DOHH2 (cell line): ENCODE measurements at regions not wholly inside any gene's neighbourhood (a gene's known extent, or its start where the extent isn't known, plus 50 kb on each side); places are given as distances from the start of the nearest gene placed in this dataset.

Experiments
- H3F3A ChIP-seq: fragments of 200-600 bp; sonication (generic), shearing (Covaris generic); 2 replicates; pipeline ENCODE4 v1.6.0; 2016; ENCODE audit warnings: antibody characterized with exemption, mild to moderate bottlenecking; ENCODE audit not compliant: control insufficient read depth, insufficient read depth
- H3K27ac ChIP-seq: fragments of 200-600 bp; sonication (generic); 2 replicates; pipeline ENCODE4 v1.5.1; 2014; ENCODE audit warnings: low read depth, mild to moderate bottlenecking, low read length, moderate library complexity
- H3K27me3 ChIP-seq: fragments of 200-600 bp; sonication (generic); 2 replicates; pipeline ENCODE4 v1.6.1; 2014; ENCODE audit warnings: mild to moderate bottlenecking, low read length, mixed read lengths; ENCODE audit not compliant: control insufficient read depth
- H3K36me3 ChIP-seq: fragments of 200-600 bp; sonication (generic); 2 replicates; pipeline ENCODE4 v1.6.1; 2014; ENCODE audit warnings: mild to moderate bottlenecking, low read length, moderate library complexity, mixed read lengths; ENCODE audit not compliant: control insufficient read depth
- H3K4me1 ChIP-seq: fragments of 200-600 bp; sonication (generic); 2 replicates; pipeline ENCODE4 v1.6.1; 2014; ENCODE audit warnings: mild to moderate bottlenecking, low read length, mixed read lengths; ENCODE audit not compliant: control insufficient read depth
- H3K4me2 ChIP-seq: fragments of 200-600 bp; sonication (generic); 2 replicates; pipeline ENCODE4 v1.6.0; 2014; ENCODE audit warnings: mild to moderate bottlenecking, low read length, moderate library complexity
- H3K4me3 ChIP-seq: fragments of 200-600 bp; sonication (generic); 2 replicates; pipeline ENCODE4 v1.5.1; 2014; ENCODE audit warnings: mild to moderate bottlenecking, low read length, mixed read lengths
- H3K79me2 ChIP-seq: fragments of 200-600 bp; sonication (generic); 2 replicates; pipeline ENCODE4 v1.6.1; 2014; ENCODE audit warnings: mild to moderate bottlenecking, low read length, mixed read lengths; ENCODE audit not compliant: control insufficient read depth
- H3K9me2 ChIP-seq: fragments of 200-600 bp; sonication (generic); replicated peaks from 2 replicates; pipeline ENCODE4 v1.6.1; 2014; ENCODE audit warnings: mild to moderate bottlenecking, low read length, mixed read lengths; ENCODE audit not compliant: control insufficient read depth
- H3K9me3 ChIP-seq: fragments of 200-600 bp; sonication (generic); 2 replicates; pipeline ENCODE4 v1.6.1; 2014; ENCODE audit warnings: antibody characterized with exemption, low read length, mixed read lengths; ENCODE audit not compliant: control insufficient read depth, insufficient read depth
- H4K20me1 ChIP-seq: fragments of 200-600 bp; sonication (generic); 2 replicates; pipeline ENCODE4 v1.6.0; 2014; ENCODE audit warnings: low read depth, mild to moderate bottlenecking, antibody characterized with exemption, low read length, moderate library complexity; ENCODE audit not compliant: control insufficient read depth, insufficient read depth
- EZH2phosphoT487 ChIP-seq: fragments of 200-600 bp; sonication (generic); IDR thresholded peaks from 2 replicates; pipeline ENCODE4 v1.6.1; 2017; ENCODE audit warnings: borderline replicate concordance, mild to moderate bottlenecking, antibody characterized with exemption, low read length, moderate library complexity, mixed read lengths
- TF ChIP-seq, protein P1 (sequence below): fragments of 200-600 bp; sonication (generic); IDR thresholded peaks from one replicate; pipeline ENCODE4 v1.5.1; 2014; ENCODE audit warnings: antibody characterized with exemption, mild to moderate bottlenecking, low read depth, low read length; ENCODE audit not compliant: poor library complexity, severe bottlenecking

DNA sequence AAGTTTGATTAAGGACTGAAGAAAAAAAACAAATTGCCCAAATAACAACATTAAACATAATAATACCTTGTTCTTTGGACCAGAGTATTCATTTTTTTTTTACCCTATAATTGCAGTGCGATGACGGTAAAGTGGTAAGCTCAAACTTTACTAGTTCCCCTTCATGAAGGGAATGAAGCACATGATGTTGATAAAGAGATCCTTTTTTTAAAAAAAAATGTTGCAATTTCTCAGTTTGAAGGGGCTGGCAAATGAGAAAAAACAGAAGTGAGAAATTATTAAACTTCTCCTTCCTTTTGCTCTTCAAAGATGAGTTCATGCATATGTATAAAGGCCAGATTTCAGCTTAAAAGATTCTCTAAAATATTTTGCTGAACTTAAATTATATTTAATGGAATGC lies 231.7 kb downstream of the C4orf33 start:
- Histone ChIP-seq H3K4me1 (no peaks in the 10 kb centered on the region), H3K79me2 (no peaks in the 10 kb centered on the region), H3K27me3 (0 out of 2 replicates have a peak, but pooled peaks cover 3% of the 10 kb centered on the region), H3K4me2 (no peak overlapping the region), H3K9me2 (no peaks in the 10 kb centered on the region), H3K27ac (no peak overlapping the region), H3K4me3 (no peak overlapping the region), H4K20me1 (no peaks in the 10 kb centered on the region), H3F3A (no peaks in the 10 kb centered on the region), H3K36me3 (no peaks in the 10 kb centered on the region), H3K9me3 (no peaks in the 10 kb centered on the region)
- TF ChIP-seq EZH2phosphoT487 = no peak
- TF ChIP-seq, protein P1, sequence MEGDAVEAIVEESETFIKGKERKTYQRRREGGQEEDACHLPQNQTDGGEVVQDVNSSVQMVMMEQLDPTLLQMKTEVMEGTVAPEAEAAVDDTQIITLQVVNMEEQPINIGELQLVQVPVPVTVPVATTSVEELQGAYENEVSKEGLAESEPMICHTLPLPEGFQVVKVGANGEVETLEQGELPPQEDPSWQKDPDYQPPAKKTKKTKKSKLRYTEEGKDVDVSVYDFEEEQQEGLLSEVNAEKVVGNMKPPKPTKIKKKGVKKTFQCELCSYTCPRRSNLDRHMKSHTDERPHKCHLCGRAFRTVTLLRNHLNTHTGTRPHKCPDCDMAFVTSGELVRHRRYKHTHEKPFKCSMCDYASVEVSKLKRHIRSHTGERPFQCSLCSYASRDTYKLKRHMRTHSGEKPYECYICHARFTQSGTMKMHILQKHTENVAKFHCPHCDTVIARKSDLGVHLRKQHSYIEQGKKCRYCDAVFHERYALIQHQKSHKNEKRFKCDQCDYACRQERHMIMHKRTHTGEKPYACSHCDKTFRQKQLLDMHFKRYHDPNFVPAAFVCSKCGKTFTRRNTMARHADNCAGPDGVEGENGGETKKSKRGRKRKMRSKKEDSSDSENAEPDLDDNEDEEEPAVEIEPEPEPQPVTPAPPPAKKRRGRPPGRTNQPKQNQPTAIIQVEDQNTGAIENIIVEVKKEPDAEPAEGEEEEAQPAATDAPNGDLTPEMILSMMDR = no peak

DNA sequence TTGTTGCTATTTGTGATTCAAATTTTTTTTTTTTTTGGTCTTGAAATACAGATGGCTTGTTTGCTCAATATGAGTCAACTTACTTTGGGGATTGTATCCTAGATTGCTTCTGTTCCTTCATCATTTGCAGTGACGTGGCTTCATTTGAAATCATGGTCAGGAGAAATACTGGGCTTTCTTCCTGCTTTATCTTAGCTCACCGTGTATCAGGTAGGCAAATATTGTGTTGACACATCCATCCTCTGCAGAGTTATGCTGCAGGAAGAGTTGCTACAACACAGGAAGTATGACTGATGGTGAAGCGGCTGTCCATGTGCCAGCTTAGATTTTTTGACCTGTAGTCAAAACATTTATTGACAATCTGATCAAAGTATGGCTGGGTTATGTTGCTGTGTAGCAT lies 232.2 kb downstream of the C4orf33 start:
- Histone ChIP-seq H3K4me3 (no peak overlapping the region), H3K27ac (no peak overlapping the region), H4K20me1 (no peaks in the 10 kb centered on the region), H3K9me3 (no peaks in the 10 kb centered on the region), H3K79me2 (no peaks in the 10 kb centered on the region), H3K27me3 (0 out of 2 replicates have a peak, but pooled peaks cover 3% of the 10 kb centered on the region), H3K36me3 (no peaks in the 10 kb centered on the region), H3K4me1 (no peaks in the 10 kb centered on the region), H3K9me2 (no peaks in the 10 kb centered on the region), H3F3A (no peaks in the 10 kb centered on the region), H3K4me2 (no peak overlapping the region)
- TF ChIP-seq, protein P1 = no peak
- no peak for TF ChIP-seq EZH2phosphoT487

DNA sequence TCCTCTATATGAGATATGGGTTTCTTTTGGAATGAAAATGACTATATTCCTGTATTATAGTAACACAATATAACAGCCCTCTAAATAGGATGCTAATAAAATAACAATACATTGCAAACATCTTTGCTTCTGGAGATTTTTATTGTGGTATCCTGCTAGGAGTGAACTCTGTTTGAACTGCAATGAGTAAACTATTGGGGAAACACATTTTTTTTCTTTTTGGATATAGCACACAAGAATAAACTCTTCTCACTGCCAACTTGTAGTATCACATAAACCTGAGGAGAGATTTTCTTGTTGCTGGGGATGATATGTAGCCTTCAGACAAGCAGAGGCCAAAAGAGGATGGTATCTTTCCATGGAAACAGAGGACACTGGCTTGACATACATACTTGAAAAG lies 238.2 kb downstream of the C4orf33 start:
- Histone ChIP-seq H3K36me3 (no peaks in the 10 kb centered on the region), H3K79me2 (no peaks in the 10 kb centered on the region), H3K4me2 (no peak overlapping the region), H4K20me1 (no peaks in the 10 kb centered on the region), H3F3A (no peaks in the 10 kb centered on the region), H3K4me1 (no peaks in the 10 kb centered on the region), H3K27ac (no peak overlapping the region), H3K4me3 (no peak overlapping the region), H3K9me2 (no peaks in the 10 kb centered on the region), H3K27me3 (0 out of 2 replicates have a peak, but pooled peaks cover 3% of the 10 kb centered on the region), H3K9me3 (no peaks in the 10 kb centered on the region)
- TF ChIP-seq, protein P1 = no peak
- TF ChIP-seq EZH2phosphoT487 = no peak

DNA sequence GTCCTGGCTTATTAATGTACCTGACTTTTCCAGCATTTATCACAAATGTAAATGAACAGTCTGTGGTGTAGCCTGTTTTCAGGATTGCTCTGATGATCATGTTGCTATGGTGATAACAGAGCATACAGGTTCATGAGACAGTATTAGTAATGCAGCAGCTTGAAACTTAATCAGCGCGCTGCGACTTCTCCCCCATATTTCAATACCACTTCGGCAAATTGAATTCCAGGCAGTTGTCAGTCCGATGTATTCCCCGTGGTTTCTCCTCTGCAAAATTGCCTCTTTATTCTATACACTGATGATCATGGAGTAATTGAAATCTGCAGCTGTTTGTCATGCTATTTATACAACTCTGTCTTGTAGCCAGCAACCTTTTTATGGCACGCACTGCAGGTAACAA lies 239.3 kb downstream of the C4orf33 start:
- TF ChIP-seq, protein P1 = no peak
- TF ChIP-seq EZH2phosphoT487 = no peak
- Histone ChIP-seq H3K4me1 (no peaks in the 10 kb centered on the region), H3F3A (no peaks in the 10 kb centered on the region), H3K4me2 (no peak overlapping the region), H3K36me3 (no peaks in the 10 kb centered on the region), H3K4me3 (no peak overlapping the region), H3K27me3 (0 out of 2 replicates have a peak, but pooled peaks cover 3% of the 10 kb centered on the region), H3K79me2 (no peaks in the 10 kb centered on the region), H3K27ac (no peak overlapping the region), H3K9me2 (no peaks in the 10 kb centered on the region), H4K20me1 (no peaks in the 10 kb centered on the region), H3K9me3 (no peaks in the 10 kb centered on the region)
